ENCODE measurements at regions not wholly inside any gene's neighbourhood (a gene's known extent, or its start where the extent isn't known, plus 50 kb on each side); places are given as distances from the start of the nearest gene placed in this dataset.
"Not testable (repeated sequence)": the region's sequence is repeated elsewhere in the genome, so short reads cannot be mapped to it uniquely, and the experiment has no call there.

DNA sequence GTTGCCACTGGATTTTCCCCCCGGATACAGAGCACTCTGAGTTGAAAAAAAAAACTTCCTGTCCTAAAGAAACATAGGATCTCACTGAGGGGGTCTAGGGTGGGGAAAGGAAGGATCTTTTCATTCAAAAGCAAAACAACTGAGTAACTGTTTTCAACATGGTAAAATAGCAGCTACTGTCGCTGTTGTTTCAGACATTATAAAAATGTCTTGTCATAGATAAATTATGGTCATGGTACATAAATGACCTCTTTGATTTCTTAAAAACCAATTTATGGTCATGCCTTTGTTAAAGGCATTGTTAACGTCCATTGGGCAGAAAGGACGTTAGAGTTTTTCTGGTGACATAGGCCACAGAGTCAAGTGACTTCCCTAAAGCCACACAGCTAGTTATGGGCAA is 180.4 kb upstream of the DTNBP1 start:
- no peak for DNase-seq (ENCODE audit: low read depth in 1 of 2, low spot score in 1 of 2)

DNA sequence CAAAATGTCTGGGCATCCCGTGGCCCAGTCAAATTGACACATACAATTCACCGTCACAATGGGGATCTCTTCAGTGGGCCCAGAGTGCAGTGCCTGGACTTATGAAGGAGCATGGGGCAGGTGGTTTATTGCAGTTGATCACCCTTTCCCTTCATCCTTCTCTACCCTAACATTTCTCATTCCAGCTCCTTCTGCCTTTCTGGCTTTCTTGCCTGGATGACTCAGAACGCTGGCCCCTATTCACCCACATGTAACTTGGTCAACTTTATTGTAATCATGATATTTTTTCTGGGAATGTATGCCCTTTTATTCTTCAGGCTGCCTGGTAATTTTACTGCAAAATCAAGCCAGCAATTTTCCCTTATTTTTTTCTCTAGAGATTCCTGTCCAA is 179.9 kb upstream of the DTNBP1 start:
- DNase-seq (ENCODE audit: low read depth in 1 of 2, low spot score in 1 of 2), result no peak

DNA sequence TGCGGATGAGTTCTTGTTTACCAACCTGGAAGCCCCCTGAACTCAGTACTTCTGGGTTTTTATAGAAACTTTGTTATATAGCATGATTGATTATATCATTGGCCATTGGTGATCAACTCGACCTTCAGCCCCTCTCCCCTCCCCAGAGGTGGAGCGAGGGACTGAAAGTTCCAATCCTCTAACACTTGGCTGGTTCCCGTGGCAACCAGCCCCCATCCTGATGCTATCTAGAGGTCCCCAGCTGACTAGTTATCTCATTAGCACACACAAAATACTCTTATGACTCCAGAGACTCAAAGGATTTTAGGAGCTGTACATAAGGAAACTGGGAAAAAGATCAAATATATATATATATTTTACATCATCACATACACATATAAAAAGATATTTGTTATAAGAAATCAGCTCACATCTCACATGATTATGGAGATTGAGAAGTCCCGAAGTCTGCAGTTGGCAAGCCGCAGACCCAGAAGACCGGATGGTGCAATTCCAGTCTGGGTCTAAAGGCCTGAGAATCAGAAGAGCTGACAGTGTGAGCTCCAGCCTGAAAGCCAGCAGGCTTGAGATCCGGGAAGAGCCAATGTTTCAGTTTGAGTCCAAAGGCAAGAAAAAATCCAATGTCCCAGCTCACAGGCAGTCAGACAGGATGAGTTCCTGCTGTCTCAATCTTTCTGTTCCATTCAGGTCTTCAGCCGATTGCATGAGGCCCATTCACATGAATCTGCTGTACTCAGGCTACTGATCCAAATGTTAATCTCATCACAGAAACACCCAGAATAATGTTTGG is 179.3 kb upstream of the DTNBP1 start:
- DNase-seq (ENCODE audit: low read depth in 1 of 2, low spot score in 1 of 2), result no peak

DNA sequence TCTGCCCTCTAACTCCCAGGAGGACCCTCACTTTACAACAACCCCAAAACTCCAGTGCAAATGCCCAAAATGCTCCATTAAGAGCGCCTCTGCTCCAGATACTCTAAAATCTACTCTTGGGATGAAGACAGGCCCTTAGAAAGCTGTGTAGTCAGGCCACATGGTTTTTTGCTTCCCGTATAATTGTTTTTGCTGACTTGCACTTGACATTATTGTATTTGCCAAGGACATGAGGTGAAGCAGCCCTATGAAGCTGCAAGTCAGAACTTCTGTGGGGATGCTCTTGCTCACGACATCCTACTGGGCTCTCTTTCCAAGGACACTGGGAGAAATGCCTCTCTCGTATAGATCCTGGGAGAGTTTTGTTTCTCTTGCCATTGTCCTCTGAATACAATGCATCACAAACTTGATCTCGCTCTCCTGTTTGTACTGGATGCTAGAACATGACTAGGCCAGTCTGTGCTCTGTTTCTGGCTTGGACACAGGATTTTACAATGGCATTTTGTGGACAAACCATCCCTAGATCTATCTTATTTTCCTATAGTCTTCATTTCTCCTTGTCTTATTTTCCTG is 177.2 kb upstream of the DTNBP1 start:
- DNase-seq (ENCODE audit: low read depth in 1 of 2, low spot score in 1 of 2), result no peak

DNA sequence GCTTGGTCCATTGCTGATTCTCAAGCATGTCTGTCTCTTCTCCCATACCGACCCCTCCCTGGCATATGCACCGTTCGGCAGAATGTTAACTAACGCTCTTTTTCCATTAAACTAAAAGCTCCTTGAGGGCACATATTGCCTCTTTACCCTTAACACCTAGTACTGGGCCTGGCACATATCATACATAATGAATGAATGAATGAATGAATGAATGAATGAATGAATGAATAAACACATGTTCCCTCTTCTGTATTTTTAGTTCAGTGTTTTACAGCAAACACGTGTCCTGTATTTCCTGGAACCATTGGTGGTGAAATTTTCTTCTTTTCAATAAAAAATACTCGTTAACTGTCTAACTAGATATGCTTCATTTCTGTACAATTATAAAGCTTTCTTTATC is 174.4 kb upstream of the DTNBP1 start:
- no peak for DNase-seq (ENCODE audit: low read depth in 1 of 2, low spot score in 1 of 2)

DNA sequence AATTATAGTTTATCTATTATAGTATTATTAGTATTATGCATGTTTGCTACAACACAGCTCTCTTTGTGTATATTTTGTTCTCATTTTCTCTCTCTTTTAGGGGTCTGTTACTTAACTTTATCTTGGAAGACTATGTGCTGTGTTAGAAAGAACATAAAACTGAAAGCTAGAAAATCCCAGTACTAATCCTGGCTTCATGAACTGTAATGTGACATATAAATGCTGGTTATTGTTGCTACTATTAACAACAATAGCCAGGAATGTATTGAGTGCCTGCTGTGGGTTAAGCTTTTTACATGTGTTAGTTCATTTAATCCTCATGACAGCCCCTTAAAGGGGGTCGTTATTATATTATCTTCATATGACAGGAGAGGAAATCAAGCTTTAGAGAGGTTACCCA is 170.0 kb upstream of the DTNBP1 start:
- DNase-seq (ENCODE audit: low read depth in 1 of 2, low spot score in 1 of 2), result no peak

DNA sequence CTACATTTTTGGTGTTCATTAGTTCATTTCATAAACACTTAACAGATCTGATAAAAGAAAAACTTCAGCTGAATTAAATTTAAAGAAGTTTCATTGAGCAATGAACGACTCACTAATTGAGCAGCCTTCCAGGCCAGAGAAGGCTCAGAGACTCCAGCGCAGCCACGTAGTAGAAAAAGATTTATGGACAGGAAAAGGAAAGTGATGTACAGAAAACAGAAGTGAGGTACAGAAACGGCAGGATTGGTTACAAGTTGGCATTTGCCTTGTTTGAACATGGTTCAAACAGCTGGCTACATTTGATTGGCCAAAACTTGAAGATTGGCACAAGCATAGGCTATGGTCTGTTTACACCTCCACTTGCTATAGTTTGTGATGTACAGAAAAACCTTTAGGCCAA is 166.3 kb upstream of the DTNBP1 start:
- DNase-seq (ENCODE audit: low read depth in 1 of 2, low spot score in 1 of 2), result no peak

DNA sequence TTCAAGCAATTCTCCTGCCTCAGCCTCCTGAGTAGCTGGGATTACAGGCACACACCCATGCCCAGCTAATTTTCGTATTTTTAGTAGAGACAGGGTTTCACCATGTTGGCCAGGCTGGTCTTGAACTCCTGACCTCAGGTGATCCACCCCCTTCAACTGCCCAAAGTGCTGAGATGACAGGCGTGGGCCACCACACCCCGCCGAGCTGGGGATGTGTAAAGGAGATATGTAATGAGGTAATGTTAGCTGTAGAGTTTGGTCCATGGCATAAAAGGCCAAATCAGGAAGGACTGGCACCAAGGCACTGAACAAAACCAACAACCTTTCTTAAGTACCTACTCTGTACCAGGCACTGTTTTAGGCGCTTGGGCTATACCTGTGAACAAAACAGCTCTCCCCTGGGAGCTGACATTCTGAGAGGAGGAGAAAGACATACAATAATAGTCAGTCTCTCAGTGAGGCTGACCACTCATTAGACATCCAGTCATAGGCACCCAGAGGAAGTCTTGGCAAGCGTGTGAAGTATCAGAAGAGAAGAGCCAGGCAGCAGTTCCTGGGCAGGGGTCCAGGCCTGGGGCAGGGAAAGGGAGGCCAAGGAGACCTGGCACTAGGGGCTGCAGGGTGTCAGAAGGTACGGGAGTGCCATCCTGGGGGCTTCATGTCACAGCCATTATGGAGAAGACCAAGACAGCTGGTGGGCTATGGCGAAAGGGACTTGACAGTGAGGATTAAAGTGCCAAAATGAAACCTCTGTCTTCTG is 164.8 kb upstream of the DTNBP1 start:
- DNase-seq (ENCODE audit: low read depth in 1 of 2, low spot score in 1 of 2), result no peak

DNA sequence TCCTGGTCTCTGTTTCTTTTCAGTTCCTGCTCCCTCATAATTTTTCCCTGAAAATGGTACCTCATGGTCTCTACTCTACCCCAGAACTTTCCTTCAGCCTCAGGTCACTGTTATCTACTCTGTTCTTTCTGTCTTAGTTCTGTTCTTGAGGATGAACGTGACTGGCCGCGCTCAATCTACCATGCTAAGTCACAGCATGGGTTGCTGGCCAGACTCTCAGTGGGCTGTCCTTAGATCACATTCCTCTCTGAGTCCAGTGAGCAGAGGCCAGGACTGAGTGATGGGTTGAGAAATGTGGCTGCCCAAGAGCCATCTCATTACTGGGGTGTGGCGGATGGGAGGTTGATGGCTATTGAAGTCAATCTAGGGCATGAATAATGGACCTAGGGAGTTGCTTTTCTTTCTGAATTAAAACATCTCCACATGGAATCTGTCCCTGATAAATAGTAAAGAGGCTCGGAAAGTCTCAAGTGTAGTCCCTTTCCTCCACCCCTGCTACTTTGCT is 164.0 kb upstream of the DTNBP1 start:
- DNase-seq (ENCODE audit: low read depth in 1 of 2, low spot score in 1 of 2), result no peak

DNA sequence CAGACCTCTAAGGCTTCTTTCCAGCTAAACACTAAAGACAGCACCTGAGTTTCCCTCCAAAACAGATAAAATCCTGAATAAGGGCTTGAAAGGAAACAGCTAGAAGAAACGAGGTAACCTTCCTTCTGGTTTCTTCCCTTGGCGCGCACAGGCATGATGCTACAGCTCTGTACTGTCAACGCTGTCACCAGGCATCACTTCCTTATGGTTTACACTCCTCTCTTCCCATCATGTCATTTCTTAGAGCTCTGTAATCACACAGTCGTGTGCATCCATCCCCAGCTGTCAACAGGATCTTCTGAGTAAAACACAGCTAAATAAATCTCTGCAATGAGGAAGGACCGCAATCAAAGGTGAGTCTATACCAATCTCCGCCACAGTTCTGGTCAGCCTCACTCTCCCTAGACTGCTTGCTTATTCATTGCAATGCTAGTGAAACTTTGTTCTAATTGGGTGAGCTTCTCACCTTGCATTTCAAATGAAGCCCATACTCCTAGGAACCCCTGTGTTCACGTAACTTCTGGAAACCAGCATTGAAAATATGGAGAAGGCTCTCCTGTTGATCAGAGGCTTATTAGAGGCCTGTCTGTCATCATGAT is 162.6 kb upstream of the DTNBP1 start:
- DNase-seq (ENCODE audit: low read depth in 1 of 2, low spot score in 1 of 2), result no peak

DNA sequence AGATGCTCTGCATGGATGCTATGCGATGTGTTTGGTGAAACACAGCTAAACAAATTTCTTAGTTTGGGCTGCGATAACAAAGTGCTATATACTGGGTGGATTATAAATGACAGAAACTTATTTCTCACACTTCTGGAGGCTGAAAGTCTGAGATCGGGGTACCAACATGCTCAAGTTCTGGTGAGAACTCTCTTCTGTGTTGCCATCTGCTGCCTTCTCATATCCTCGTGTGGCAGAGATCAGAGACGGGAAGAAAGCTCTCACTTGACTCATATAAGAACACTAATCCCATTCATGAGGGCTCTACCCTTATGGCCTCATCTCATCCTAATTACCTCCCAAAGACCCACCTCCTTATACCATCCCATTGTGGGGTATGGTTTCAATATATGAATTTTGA is 162.0 kb upstream of the DTNBP1 start:
- no peak for DNase-seq (ENCODE audit: low read depth in 1 of 2, low spot score in 1 of 2)

DNA sequence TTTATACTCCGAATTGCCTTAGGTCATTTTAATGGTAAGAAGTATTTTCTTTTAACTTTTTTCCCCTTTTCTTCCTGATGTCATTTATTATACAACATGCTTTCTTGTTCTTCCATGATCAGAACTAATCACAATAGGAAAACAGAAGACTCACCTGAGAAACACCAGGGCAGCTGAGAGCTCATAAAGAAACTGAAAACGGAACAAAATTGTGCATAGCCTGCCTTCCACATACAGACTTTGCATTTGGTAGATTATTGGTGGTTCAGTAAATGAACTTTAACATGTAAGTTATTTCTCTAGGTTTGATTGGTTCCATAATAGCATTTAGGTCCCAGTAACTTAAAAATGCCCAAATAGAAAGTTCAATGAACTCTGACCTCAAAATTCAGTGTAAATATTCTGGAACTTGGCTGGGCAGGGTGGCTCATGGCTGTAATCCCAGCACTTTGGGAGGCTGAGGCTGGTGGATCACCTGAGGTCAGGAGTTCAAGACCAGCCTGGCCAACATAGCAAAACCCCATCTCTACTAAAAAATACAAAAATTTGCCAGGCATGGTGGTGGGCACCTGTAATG is 161.1 kb upstream of the DTNBP1 start:
- no peak for DNase-seq (ENCODE audit: low read depth in 1 of 2, low spot score in 1 of 2)

DNA sequence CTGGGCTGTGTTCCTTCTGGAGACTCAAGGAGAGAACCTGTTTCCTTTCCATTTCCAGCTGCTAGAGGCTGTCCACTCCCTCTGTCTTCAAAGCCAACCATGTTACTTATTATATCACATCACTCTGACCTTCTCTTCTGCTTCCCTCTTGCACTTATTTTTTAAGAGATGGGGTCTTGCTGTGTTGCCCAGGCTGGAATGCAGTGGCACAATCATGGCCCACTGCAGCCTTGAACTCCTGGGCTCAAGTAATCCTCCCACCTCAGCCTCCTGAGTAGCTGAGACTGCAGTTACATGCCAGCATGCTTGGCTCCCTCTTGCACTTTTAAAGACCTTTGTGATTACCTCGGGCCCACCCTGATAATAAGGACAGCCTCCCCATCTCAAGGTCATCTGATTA is 160.0 kb upstream of the DTNBP1 start:
- DNase-seq (ENCODE audit: low read depth in 1 of 2, low spot score in 1 of 2), result no peak

DNA sequence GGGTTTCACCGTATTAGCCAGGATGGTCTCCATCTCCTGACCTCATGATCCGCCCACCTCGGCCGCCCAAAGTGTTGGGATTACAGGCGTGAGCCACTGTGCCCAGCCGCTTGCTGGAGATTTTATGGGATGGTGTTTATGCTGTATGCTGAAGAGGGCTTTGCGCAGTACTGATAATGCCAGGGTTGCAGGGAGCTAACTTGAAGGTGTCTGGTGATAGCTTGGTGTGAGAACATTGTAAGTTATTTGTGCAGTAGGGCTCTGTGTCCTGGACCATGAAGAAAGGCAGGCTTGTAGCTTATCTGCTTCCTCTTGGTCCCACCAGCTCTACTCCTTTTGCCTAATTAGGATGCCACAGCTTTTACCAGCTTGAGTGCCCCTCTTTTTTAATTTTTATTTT is 157.0 kb upstream of the DTNBP1 start:
- no peak for DNase-seq (ENCODE audit: low read depth in 1 of 2, low spot score in 1 of 2)

DNA sequence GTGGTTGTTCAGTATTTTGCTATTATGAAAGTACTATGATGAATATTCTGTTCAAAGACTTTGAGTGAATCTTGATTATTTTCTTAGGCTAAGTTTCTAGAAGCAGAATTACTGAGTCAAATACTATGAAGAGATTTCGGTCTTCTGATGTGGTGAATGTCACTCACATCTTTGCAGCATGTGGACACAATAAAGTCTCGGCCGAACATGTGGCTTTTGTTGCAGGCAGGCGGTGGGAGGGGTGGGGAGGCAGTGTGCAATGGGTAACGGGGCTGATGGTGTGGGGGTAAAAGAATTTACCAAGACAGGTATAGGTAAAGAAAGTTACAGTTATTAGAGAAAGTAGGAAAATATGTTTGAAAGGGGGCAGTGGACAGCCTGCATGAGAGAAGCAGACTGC is 156.4 kb upstream of the DTNBP1 start:
- DNase-seq (ENCODE audit: low read depth in 1 of 2, low spot score in 1 of 2), result no peak

DNA sequence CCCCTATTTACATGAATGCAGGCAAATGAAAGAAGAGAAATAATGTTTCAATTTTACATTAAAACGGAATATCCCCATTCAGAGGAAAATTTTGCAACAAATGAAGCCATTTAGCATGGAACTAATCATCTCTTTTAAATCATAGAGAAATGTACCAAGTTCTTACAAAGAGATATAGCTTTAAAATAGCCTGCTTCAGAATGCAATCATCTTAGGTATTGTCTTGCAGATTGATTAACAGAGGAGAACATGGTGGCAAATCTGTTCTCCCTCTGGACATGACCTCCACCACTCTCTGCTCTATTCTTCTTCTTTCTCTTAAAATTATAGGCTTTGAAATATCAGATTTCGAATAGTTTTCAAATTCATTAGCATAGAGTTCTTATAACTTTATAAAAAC is 155.7 kb upstream of the DTNBP1 start:
- DNase-seq (ENCODE audit: low read depth in 1 of 2, low spot score in 1 of 2), result no peak

DNA sequence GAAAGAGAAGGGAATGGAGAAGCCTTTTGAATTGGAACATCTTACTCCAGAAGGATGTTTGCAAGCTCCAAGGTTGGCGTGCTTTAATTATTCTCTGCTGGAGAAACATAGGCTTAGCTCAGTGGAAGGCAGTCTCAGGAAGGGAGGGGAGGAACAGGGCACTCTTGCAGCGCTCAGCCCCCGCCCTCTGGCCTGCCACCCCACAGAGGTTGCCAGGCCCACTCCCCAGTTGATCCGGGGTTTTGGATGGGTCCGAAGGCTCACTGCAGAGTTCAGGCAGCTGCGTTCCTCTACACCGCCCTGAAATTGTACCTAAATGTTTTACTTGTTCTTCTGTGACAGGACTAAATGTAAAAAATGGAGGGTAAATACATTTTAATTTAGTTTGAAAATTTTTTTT is 155.2 kb upstream of the DTNBP1 start:
- DNase-seq (ENCODE audit: low read depth in 1 of 2, low spot score in 1 of 2), result no peak

DNA sequence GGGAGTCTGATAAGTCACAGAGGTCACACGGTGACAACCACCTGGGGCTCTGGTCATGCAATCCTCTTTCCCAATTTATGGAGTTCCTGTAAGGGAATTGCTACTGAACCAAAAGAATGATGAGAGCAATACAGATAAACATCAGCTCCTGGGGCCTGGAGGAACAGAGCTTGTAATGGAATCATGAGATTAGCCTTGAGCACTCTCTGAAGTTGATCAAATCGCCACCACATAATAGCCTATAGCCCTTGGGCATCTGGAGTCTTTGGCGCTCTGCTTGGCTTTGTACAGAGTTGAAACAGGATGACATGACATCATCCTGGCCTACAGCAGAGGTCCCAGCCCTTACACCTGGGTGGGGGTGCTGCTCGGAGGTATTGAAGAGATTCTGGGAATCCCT is 154.3 kb upstream of the DTNBP1 start:
- no peak for DNase-seq (ENCODE audit: low read depth in 1 of 2, low spot score in 1 of 2)

DNA sequence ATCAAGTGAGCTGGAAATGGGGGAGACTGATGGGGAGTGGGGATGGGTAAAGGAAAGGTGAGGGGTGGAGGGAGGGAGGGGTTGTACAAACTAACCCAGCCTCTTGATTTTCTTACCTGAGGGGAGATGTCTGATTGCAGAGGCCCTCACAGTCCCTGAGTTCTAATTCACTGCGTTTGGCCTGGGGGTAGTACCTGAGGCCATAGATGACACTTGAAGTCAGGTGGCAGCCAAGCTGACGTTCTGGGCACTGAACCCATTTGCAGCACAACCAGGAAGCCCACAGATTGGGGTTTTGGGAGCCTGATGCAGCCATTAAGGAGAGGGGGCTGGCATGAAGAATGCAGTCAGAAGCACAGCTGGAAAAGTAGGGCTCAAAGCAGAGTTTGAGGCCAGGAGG is 153.8 kb upstream of the DTNBP1 start:
- no peak for DNase-seq (ENCODE audit: low read depth in 1 of 2, low spot score in 1 of 2)

DNA sequence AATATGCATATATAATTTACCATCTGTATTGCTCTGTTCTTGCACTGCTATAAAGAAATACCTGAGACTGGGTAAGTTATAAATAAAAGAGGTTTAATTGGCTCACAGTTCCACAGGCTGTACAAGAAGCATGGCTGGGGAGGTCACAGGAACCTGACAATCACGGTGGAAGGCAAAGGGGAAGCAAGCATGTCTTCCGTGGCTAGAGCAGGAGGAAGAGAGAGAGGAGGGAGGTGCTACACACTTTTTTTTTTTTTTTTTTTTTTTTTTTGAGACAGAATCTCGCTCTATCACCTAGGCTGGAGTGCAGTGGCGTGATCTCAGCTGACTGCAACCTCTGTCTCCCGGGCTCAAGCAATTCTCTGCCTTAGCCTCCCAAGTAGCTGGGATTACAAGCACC is 150.9 kb upstream of the DTNBP1 start:
- DNase-seq (ENCODE audit: low read depth in 1 of 2, low spot score in 1 of 2), result not testable (repeated sequence)

DNA sequence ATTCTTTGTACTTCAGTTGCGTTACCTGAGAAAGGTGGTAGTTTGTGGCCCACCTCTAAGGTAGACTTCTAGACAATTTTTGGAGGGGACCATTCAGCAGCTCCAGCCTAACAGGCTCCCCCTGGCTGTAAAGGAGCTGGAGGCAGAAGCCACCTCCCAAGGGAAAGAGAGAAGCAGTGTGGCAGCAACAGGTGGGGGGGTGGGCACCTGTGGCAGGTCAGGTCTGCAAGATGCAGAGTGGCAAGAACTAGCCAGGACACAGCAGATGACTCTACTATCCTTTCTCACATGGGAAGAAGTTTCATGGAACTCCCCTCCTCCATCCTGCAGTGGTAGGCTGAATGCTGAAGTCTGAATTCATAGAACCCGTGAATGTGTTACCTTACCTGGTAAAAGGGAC is 148.3 kb upstream of the DTNBP1 start:
- DNase-seq (ENCODE audit: low read depth in 1 of 2, low spot score in 1 of 2), result no peak

DNA sequence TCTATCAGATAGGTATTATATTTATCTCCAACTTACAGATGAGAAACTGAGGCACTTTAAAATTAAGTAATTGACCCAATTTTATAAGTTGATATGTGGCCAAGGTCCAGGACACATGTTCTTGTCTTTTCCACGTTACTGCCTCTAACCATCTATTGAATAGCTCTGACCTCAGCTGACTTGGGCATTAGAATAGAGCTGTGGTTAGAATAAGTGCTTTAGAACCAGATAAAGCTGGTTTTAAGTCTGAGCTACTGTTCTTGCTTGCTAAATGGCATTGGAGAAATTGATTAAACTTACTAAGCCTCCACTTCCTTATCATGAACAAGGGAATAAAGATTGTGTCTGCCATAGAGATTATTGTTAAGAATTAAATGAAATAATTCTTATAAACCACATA is 147.8 kb upstream of the DTNBP1 start:
- no peak for DNase-seq (ENCODE audit: low read depth in 1 of 2, low spot score in 1 of 2)

Data from activated CD4-positive, alpha-beta T cell treated with anti-CD3 and anti-CD28 coated beads, Interleukin-2, amount 50 U/mL, for 24 hours (primary cell).